Upper lobe of left lung (tissue), 4 donors: ENCODE measurements at regions not wholly inside any gene's neighbourhood (a gene's known extent, or its start where the extent isn't known, plus 50 kb on each side); places are given as distances from the start of the nearest gene placed in this dataset.

ENCODE experiments used
- CTCF ChIP-seq, 6 experiments: fragments of 450-650 bp in 4 of 6; fragments of 200-600 bp in 2 of 6; sonication (generic) in 2 of 6; IDR thresholded peaks; one replicate each; pipeline ENCODE4 v1.5.1; 2016 to 2019; ENCODE audit warnings: antibody characterized with exemption in 6 of 6
- POLR2A ChIP-seq, 4 donors: fragments of 450-650 bp; IDR thresholded peaks; one replicate each; pipeline ENCODE4 v1.5.1; 2016 to 2017; ENCODE audit warnings: antibody characterized with exemption in 4 of 4, mild to moderate bottlenecking in 2 of 4

- no peak for TF ChIP-seq POLR2A (IDR thresholded peaks at IDR 0.05)
- no peak for TF ChIP-seq CTCF (IDR thresholded peaks at IDR 0.05)
Measured at GRCh38 chr7:72467237-72467636, 55.1 kb upstream of the CALN1 start.
